Erythroblast (primary cell): ENCODE measurements at regions not wholly inside any gene's neighbourhood (a gene's known extent, or its start where the extent isn't known, plus 50 kb on each side); places are given as distances from the start of the nearest gene placed in this dataset.

ENCODE experiments used
- DNase-seq, 2 experiments: peaks; one replicate each; lab custom pipeline; 2025; lab: John Stamatoyannopoulos, UW
- GATA1 ChIP-seq: IDR thresholded peaks from 2 replicates; pipeline ENCODE4 v1.6.1; 2011; ENCODE audit warnings: low read depth, mild to moderate bottlenecking, control low read depth, low read length, moderate library complexity
- POLR2A ChIP-seq: IDR thresholded peaks from 2 replicates; pipeline ENCODE4 v1.6.1; 2011; ENCODE audit warnings: mild to moderate bottlenecking, low read length

DNA sequence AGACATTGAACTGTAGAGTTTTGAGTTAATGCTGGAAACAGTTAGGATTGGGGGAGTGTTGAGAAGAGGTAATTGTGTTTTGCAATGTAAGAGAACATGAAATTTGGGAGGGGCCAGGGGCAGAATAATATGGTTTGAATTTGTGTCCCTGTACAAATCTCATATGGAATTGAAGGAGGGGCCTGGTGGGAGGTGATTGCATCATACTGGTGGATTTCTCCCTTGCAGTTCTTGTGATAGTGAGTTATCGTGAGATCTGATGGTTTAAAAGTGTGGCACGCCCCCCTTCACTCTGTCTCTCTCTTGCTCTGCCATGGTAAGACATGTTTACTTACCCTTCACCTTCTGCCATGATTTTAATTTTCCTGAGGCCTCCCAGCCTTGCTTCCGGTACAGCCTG lies 876.0 kb upstream of the FBXO33 start:
- TF ChIP-seq GATA1 (no peak), POLR2A (no peak)
- DNase-seq: no peak

DNA sequence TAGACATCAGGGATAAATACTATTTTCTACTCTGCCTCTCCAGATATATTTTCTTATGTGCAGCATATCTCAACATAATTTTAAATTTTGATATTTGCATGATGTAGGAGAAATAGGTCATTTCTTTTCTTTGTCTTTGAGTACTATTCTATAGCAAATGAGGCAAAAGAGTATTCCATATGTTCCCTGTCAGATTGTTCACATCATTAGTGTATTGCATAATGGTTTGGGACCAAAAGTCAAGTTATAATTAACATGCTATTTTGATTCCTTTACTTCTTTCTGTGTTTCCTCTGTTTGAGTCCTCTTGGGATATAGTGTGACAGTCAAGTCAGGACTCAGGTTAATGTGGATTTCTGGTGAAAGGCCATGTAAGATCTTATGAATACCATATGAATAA lies 864.6 kb upstream of the FBXO33 start:
- TF ChIP-seq GATA1 (no peak), POLR2A (no peak)

GRCh38 chr14:40292664-40293063 lies 860.4 kb upstream of the FBXO33 start:
- no peak for DNase-seq
- TF ChIP-seq GATA1: no peak
- no peak for TF ChIP-seq POLR2A

More for the DNA sequence above, 864.6 kb upstream of the FBXO33 start:
- no peak for DNase-seq

DNA sequence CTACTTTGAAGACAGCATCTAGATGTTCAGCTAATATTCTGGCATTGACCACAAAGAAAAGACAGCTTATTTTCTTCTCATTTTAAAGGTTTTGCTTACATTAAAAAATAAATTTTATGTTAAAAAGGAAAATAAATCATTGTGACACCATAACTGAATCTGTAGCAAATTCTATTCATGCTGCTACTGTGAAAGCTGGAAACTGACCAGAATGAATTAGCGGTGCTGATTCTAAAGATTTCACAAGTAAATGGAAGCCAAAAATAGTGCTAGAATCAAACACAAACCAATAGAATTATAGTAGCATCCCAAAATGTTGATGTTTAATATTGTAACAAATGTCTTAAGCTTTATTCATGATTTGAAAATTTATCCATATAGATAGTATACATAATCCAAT lies 850.0 kb upstream of the FBXO33 start:
- TF ChIP-seq GATA1: no peak
- no peak for TF ChIP-seq POLR2A
- DNase-seq: no peak

- DNase-seq: no peak
- TF ChIP-seq GATA1 (no peak), POLR2A (no peak)
These were observed 848.4 kb upstream of the FBXO33 start for GRCh38 chr14:40280652-40281051.

DNA sequence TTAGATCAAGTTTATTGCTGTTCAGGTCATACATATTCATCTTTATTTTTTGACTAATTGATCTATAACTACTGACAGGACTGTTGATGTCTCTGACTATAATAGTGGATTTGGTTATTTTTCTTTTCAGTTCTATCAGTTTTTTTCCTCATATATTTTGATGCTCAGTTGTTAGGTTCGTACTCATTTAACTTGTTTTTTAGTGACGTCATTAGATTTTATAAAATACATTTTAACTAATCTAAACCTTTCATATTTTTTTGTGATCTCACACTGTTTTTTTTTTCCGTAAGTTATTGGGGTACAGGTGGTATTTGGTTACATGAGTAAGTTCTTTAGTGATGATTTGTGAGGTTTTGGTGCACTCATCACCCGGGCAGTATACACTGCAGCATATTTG lies 841.2 kb upstream of the FBXO33 start:
- TF ChIP-seq POLR2A (no peak), GATA1 (no peak)
- DNase-seq: no peak

GRCh38 chr14:40271480-40271879 lies 839.2 kb upstream of the FBXO33 start:
- no peak for DNase-seq
- no peak for TF ChIP-seq GATA1

DNA sequence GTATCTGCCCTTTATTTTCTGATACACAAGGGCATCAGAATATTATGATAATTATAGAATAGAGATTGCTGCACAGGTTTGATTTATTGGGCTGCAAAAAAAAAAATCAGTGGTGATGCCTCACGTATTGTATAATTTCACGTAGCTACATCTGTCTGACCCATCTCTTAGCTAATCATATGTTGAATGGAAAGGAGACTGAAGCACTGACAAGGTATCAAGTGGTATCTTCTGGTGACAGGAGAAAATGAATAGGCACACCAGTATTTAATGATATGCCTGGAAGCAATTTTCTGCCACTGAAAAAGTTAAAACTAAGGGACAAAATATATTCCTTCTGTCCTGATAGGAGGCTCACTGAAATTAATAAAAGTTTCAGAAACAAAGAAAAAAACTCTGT lies 837.2 kb upstream of the FBXO33 start:
- no peak for DNase-seq
- TF ChIP-seq POLR2A: no peak
- no peak for TF ChIP-seq GATA1

GRCh38 chr14:40268236-40268635 lies 836.0 kb upstream of the FBXO33 start:
- no peak for TF ChIP-seq POLR2A
- no peak for TF ChIP-seq GATA1
- no peak for DNase-seq

GRCh38 chr14:40265096-40265495 lies 832.9 kb upstream of the FBXO33 start:
- no peak for DNase-seq

GRCh38 chr14:40252817-40253447 lies 820.7 kb upstream of the FBXO33 start:
- DNase-seq: no peak
- TF ChIP-seq GATA1 (no peak), POLR2A (no peak)

More at GRCh38 chr14:40265096-40265495, 832.9 kb upstream of the FBXO33 start:
- TF ChIP-seq GATA1: no peak
- TF ChIP-seq POLR2A: no peak

DNA sequence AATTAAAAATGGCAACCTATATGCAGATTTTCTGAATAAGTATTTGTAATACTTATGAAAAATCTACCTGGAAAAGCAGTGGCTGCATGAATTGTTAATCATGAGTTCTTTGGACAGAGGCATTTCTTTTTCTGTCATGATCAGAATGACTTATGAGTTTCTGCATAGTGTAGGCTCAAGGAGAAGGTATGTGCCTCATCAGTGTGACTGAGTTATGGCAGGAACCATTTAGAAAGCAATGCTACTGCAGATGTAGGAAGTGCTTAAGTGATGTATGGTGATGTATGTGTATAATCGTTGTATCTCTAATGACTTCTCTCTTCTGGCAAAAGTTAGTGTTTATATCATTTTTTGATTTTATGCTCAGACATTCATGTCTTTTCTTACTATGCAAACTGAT lies 816.4 kb upstream of the FBXO33 start:
- TF ChIP-seq GATA1 (no peak), POLR2A (no peak)
- DNase-seq: no peak

GRCh38 chr14:40240245-40240859 lies 808.1 kb upstream of the FBXO33 start:
- no peak for DNase-seq
- no peak for TF ChIP-seq GATA1
- TF ChIP-seq POLR2A: no peak

- no peak for DNase-seq
- TF ChIP-seq GATA1 (no peak), POLR2A (no peak)
These were observed 800.1 kb upstream of the FBXO33 start for GRCh38 chr14:40232302-40232701.

- TF ChIP-seq GATA1 (no peak), POLR2A (no peak)
- DNase-seq: no peak
These were observed 797.4 kb upstream of the FBXO33 start for GRCh38 chr14:40229676-40230075.

DNA sequence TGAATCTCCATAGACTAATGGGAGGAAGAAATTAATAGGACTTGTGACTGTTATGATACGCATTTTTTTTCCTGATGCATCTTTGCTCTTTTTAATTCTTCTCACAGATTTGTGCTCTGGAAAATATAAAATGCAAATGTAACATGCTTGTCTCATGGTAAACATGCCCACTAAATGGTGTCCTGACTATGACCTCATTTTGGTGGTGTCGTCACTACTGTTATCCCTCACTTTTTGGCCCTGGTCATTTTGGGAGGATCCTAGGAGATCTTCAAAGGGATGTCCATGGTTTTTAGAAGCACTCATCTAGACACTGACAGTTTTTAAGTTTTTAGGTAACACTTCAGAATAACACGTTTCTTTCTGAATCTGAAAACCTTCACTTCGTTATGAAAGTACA lies 790.8 kb upstream of the FBXO33 start:
- DNase-seq: no peak
- TF ChIP-seq POLR2A: no peak
